Ishikawa (cell line): ENCODE measurements at regions not wholly inside any gene's neighbourhood (a gene's known extent, or its start where the extent isn't known, plus 50 kb on each side); places are given as distances from the start of the nearest gene placed in this dataset.

ENCODE experiments used
- FOXM1 ChIP-seq: IDR thresholded peaks from 2 replicates; pipeline ENCODE4 v1.6.1; 2012; ENCODE audit warnings: low read depth, borderline replicate concordance
- RAD21 ChIP-seq: IDR thresholded peaks from 2 replicates; pipeline ENCODE4 v1.6.1; 2012; ENCODE audit warnings: low read depth
- TF ChIP-seq, protein P1 (sequence below): IDR thresholded peaks from 2 replicates; pipeline ENCODE4 v1.6.1; 2012; ENCODE audit warnings: low read depth, mild to moderate bottlenecking
- TF ChIP-seq, protein P2 (sequence below): IDR thresholded peaks from 2 replicates; pipeline ENCODE4 v1.6.1; 2012

DNA sequence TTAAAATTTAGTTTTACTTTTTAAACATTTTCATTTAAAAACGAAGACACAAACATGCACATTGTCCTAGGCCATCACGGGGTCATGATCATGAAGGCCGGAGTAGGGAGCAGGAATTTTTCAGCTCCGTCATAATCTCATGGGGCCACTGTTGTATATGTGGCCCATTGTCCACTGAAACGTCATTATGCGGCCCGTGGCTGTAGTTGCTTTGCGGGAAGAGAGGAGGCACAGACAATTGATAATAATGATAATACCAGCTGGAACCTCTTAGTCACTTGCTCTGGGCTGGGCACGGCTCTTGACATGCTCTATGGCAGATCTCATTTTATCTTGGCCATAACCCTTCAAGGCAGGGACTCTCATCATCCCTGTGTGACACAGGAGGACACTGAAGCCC is 56.5 kb upstream of the FNDC1 start:
- no peak for TF ChIP-seq RAD21
- TF ChIP-seq, protein P1, sequence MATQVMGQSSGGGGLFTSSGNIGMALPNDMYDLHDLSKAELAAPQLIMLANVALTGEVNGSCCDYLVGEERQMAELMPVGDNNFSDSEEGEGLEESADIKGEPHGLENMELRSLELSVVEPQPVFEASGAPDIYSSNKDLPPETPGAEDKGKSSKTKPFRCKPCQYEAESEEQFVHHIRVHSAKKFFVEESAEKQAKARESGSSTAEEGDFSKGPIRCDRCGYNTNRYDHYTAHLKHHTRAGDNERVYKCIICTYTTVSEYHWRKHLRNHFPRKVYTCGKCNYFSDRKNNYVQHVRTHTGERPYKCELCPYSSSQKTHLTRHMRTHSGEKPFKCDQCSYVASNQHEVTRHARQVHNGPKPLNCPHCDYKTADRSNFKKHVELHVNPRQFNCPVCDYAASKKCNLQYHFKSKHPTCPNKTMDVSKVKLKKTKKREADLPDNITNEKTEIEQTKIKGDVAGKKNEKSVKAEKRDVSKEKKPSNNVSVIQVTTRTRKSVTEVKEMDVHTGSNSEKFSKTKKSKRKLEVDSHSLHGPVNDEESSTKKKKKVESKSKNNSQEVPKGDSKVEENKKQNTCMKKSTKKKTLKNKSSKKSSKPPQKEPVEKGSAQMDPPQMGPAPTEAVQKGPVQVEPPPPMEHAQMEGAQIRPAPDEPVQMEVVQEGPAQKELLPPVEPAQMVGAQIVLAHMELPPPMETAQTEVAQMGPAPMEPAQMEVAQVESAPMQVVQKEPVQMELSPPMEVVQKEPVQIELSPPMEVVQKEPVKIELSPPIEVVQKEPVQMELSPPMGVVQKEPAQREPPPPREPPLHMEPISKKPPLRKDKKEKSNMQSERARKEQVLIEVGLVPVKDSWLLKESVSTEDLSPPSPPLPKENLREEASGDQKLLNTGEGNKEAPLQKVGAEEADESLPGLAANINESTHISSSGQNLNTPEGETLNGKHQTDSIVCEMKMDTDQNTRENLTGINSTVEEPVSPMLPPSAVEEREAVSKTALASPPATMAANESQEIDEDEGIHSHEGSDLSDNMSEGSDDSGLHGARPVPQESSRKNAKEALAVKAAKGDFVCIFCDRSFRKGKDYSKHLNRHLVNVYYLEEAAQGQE = no peak
- TF ChIP-seq, protein P2, sequence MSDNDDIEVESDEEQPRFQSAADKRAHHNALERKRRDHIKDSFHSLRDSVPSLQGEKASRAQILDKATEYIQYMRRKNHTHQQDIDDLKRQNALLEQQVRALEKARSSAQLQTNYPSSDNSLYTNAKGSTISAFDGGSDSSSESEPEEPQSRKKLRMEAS = no peak
- no peak for TF ChIP-seq FOXM1
